Fibroblast of mammary gland (primary cell): ENCODE measurements at regions not wholly inside any gene's neighbourhood (a gene's known extent, or its start where the extent isn't known, plus 50 kb on each side); places are given as distances from the start of the nearest gene placed in this dataset.
"Not testable (repeated sequence)": the region's sequence is repeated elsewhere in the genome, so short reads cannot be mapped to it uniquely, and the experiment has no call there.

Source experiments
- DNase-seq: peaks from one replicate; pipeline ENCODE4 v3.0.0-alpha.2; 2010; ENCODE audit warnings: low read depth
- H3K4me3 ChIP-seq: 2 replicates; pipeline ENCODE4 v1.5.1; 2011; ENCODE audit warnings: low read depth, mild to moderate bottlenecking, low read length, moderate library complexity; ENCODE audit not compliant: control insufficient read depth
- TF ChIP-seq, protein P1 (sequence below): conservative IDR thresholded peaks from 2 replicates; pipeline ENCODE4 v1.5.1; 2011; ENCODE audit warnings: low read depth, low read length, inconsistent platforms; ENCODE audit not compliant: control insufficient read depth, insufficient read depth

DNA sequence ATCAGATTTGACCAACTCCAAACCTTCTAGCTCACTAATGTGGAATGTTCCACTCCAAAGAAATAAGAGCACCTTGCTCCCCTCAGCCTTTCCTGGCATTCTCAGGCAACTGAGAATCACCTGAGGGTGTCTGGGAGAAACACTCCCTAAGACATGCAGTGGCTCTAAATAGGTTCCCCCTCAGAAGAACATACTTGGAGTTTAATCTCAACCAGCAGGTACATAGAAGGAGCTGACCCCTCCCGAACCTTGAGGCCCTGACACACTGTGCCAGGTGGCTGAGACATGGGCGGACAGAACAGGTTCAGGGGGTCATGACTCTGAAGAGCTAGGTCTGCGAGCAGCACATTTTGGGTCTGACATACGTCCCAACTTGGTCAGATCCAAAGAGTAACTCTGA is 107.6 kb upstream of the MAP3K4 start:
- TF ChIP-seq, protein P1, sequence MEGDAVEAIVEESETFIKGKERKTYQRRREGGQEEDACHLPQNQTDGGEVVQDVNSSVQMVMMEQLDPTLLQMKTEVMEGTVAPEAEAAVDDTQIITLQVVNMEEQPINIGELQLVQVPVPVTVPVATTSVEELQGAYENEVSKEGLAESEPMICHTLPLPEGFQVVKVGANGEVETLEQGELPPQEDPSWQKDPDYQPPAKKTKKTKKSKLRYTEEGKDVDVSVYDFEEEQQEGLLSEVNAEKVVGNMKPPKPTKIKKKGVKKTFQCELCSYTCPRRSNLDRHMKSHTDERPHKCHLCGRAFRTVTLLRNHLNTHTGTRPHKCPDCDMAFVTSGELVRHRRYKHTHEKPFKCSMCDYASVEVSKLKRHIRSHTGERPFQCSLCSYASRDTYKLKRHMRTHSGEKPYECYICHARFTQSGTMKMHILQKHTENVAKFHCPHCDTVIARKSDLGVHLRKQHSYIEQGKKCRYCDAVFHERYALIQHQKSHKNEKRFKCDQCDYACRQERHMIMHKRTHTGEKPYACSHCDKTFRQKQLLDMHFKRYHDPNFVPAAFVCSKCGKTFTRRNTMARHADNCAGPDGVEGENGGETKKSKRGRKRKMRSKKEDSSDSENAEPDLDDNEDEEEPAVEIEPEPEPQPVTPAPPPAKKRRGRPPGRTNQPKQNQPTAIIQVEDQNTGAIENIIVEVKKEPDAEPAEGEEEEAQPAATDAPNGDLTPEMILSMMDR: no peak
- no peak overlapping the region for H3K4me3 ChIP-seq
- DNase-seq: no peak

DNA sequence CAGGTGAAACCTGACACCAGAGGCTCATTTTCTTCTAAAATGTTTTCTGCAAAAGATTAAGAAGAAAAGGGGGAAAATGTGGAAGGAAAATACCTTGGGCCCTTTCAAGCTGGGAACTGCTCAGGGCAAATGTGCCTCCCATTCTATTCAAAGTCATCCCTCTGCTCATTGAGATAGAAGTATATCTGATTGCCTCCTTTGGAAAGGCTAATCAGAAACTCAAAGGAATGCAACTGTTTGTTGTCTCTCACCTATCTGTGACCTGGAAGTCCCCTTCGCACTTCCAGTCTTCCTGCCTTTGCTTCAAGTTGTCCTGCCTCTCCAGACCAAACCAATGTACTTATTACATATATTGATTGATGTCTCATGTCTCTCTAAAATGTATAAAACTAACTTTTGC is 102.4 kb upstream of the MAP3K4 start:
- DNase-seq, H3K4me3 ChIP-seq: not testable (repeated sequence)

DNA sequence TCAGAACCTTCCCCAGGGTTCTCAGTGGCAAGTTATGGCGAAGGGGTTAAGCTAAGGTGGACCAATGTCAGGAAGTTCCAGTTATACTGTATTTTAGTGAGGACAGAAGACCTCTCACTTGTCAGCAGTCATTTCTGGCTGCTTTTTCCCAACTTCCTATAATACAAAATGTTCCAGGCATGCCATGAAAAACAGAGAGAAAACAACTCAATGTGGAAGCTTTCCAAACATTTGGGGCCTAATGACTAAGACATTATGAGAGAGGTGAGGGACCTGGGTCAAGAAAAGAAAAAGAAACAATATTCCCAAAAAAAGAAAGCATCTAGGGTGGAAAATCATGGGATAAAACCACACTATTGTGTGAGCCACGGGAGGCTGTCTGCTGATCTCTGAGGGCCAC is 99.9 kb upstream of the MAP3K4 start:
- TF ChIP-seq, protein P1: no peak
- DNase-seq: peak; percentile 50
- H3K4me3 ChIP-seq: no peak overlapping the region

DNA sequence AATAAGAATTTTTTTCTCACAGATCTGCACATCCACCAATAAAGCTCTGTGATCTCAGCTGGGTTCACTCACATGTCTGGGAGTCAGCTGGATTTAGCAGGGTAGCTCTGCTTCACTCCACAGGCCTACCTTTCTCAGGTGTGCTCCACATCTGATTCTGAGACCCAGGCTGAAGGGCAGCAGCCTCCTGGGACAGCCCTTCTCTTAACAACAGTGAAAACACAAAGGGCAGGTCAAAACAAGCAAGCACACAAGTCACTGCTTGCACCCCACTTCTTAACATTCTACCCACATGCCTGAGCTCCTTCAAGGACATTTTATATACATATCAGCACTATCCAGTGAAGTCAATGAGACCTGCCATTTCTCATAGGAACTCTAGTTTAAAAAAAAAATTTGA is 96.0 kb upstream of the MAP3K4 start:
- no peak overlapping the region for H3K4me3 ChIP-seq
- TF ChIP-seq, protein P1: no peak
- DNase-seq: no peak

DNA sequence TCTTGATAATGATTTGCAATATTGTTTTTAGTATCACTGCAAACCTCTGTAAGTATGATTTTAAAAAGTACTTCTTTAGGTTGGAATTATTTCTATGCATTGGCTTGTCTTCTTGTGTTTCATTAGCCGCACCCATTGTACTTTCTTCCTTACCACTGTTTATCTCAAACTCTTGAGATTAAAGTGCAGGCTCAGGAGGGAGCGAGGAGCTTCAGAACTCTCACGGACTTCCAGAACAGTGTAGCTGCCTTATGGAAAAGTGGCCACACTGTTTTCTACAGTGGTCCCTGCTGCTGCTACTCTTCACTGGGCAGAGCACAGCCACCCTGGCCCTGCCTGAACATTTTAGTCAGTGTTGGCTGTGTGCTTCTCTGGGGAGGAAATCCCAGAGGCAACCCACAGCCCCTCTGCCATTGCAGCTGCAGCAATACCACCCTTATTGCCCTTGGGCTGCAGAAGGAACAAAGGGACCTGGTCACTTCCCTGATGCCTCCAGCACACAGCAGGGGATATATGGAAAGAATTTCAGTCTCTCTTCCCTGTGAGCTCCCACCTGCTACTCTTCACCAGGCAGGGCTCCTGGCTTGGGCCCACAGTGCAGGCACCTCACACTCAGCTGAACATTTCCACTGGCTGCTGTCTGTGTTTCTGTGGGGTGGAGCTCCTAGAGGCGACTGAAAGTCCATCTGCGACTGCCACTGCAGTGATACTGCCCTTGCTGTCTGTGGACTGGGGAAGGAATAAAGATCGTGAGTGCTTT is 91.7 kb upstream of the MAP3K4 start:
- no peak for DNase-seq
- H3K4me3 ChIP-seq: no peak overlapping the region
- TF ChIP-seq, protein P1: no peak

DNA sequence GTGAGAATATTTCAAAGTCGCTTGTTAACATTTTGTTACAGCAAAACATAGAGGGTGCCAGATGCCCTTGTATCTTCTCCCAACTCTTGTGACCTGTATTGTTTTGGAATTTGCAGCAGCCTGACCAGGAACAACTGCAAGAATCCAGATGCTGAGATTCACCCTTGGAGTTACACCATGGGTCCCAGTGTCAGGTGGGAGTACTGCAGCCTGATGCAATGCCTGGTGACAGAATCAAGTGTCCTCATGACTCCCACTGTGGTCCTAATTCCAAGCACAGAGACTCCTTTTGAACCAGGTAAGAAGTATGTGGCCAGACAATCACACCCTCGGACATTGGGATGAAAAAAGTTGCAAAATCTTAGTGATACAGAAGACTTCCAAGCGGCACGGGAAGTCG is 79.6 kb upstream of the MAP3K4 start:
- DNase-seq: no peak
- no peak overlapping the region for H3K4me3 ChIP-seq
- TF ChIP-seq, protein P1: no peak

DNA sequence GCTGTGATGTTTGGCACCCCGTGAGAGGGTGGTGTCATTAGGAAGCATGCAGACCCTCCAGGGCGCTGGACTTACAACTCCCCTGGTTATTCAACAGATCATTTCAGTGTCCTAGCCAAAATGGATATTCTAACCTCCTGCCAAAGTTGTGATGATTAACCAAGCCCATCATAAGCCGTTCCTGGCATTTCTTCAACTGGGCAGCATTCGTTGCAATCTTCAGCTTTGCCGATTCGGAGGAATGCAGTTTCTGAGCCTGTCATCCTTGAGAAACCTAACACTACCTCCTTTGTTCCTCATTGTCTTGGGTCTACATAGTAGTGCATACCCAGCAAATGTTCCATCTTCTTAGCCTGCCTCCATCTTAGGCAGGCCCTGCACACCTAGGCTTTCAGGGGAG is 79.2 kb upstream of the MAP3K4 start:
- no peak overlapping the region for H3K4me3 ChIP-seq
- DNase-seq: no peak
- TF ChIP-seq, protein P1: no peak
